Urinary bladder (tissue), 3 donors: ENCODE measurements at regions not wholly inside any gene's neighbourhood (a gene's known extent, or its start where the extent isn't known, plus 50 kb on each side); places are given as distances from the start of the nearest gene placed in this dataset.
"Not testable (repeated sequence)": the region's sequence is repeated elsewhere in the genome, so short reads cannot be mapped to it uniquely, and the experiment has no call there.

Source experiments
- DNase-seq: peaks from one replicate; pipeline ENCODE4 v3.0.0-alpha.2; 2015; ENCODE audit errors: extremely low spot score
- H3K27ac ChIP-seq: one replicate; pipeline ENCODE4 v1.5.1; 2013; ENCODE audit warnings: low read depth, mild to moderate bottlenecking, moderate library complexity
- H3K36me3 ChIP-seq: one replicate; pipeline ENCODE4 v1.6.1; 2013; ENCODE audit warnings: mild to moderate bottlenecking, moderate library complexity; ENCODE audit not compliant: insufficient read depth
- H3K4me1 ChIP-seq: one replicate; pipeline ENCODE4 v1.6.1; 2013; ENCODE audit warnings: mild to moderate bottlenecking, moderate library complexity; ENCODE audit not compliant: insufficient read depth
- H3K4me3 ChIP-seq: one replicate; pipeline ENCODE4 v1.5.1; 2013; ENCODE audit warnings: low read depth, low read length
- WGBS: extraction: QIAGEN DNeasy Blood & Tissue Kit; methylation state at CpG from one replicate; pipeline ENCODE4 v1.1.7; 2013; 5-methylcytosine and 5-hydroxymethylcytosine counted together
- donor health status: healthy with polysubstance abuse.
- donor health status: healthy.

GRCh38 chr2:111453308-111453707, 332.6 kb downstream of the BCL2L11 start:
- H3K4me3 ChIP-seq, H3K27ac ChIP-seq, DNase-seq, H3K36me3 ChIP-seq, H3K4me1 ChIP-seq: not testable (repeated sequence)
- no CpG with 5 or more reads among the region's 2 CpGs for WGBS

GRCh38 chr2:111453816-111454215, 333.1 kb downstream of the BCL2L11 start:
- H3K36me3 ChIP-seq, H3K27ac ChIP-seq, DNase-seq, H3K4me1 ChIP-seq, H3K4me3 ChIP-seq: not testable (repeated sequence)
- WGBS = no CpG with 5 or more reads among the region's 2 CpGs

GRCh38 chr2:111454404-111454803, 333.7 kb downstream of the BCL2L11 start:
- H3K36me3 ChIP-seq, H3K4me1 ChIP-seq, H3K27ac ChIP-seq, H3K4me3 ChIP-seq, DNase-seq: not testable (repeated sequence)
- 33% methylated on average over 1 of the region's 1 CpG for WGBS

- H3K4me1 ChIP-seq, H3K27ac ChIP-seq, H3K4me3 ChIP-seq, DNase-seq, H3K36me3 ChIP-seq: not testable (repeated sequence)
- WGBS = 95% methylated on average over 9 of the region's 9 CpGs
These were observed 334.6 kb downstream of the BCL2L11 start for GRCh38 chr2:111455016-111456015.

- WGBS = 92% methylated on average over 2 of the region's 5 CpGs
- H3K27ac ChIP-seq, H3K4me3 ChIP-seq, DNase-seq, H3K4me1 ChIP-seq, H3K36me3 ChIP-seq: not testable (repeated sequence)
These were observed 336.5 kb downstream of the BCL2L11 start for GRCh38 chr2:111457191-111457590.

- not testable (repeated sequence) for H3K36me3 ChIP-seq, H3K4me1 ChIP-seq, H3K27ac ChIP-seq, H3K4me3 ChIP-seq, DNase-seq
- WGBS = 91% methylated on average over 5 of the region's 5 CpGs
These were observed 340.2 kb downstream of the BCL2L11 start for GRCh38 chr2:111460901-111461300.

- not testable (repeated sequence) for H3K4me3 ChIP-seq, H3K36me3 ChIP-seq, H3K27ac ChIP-seq, DNase-seq, H3K4me1 ChIP-seq
- WGBS = 96% methylated on average over 1 of the region's 1 CpG
These were observed 341.1 kb downstream of the BCL2L11 start for GRCh38 chr2:111461831-111462230.

- not testable (repeated sequence) for H3K4me3 ChIP-seq, DNase-seq, H3K36me3 ChIP-seq, H3K27ac ChIP-seq, H3K4me1 ChIP-seq
- 72% methylated on average over 2 of the region's 2 CpGs for WGBS
These were observed 341.9 kb downstream of the BCL2L11 start for GRCh38 chr2:111462572-111462971.

- H3K36me3 ChIP-seq, H3K4me1 ChIP-seq, H3K27ac ChIP-seq, H3K4me3 ChIP-seq, DNase-seq: not testable (repeated sequence)
- 83% methylated on average over 12 of the region's 13 CpGs for WGBS
These were observed 342.6 kb downstream of the BCL2L11 start for GRCh38 chr2:111463238-111463848.

GRCh38 chr2:111463956-111464355, 343.2 kb downstream of the BCL2L11 start:
- DNase-seq, H3K27ac ChIP-seq, H3K4me1 ChIP-seq, H3K36me3 ChIP-seq, H3K4me3 ChIP-seq: not testable (repeated sequence)
- no CpG with 5 or more reads among the region's 10 CpGs for WGBS

GRCh38 chr2:111464367-111464766, 343.7 kb downstream of the BCL2L11 start:
- not testable (repeated sequence) for H3K36me3 ChIP-seq, DNase-seq, H3K27ac ChIP-seq, H3K4me3 ChIP-seq, H3K4me1 ChIP-seq
- 40% methylated on average over 7 of the region's 10 CpGs for WGBS

- H3K4me1 ChIP-seq, DNase-seq, H3K36me3 ChIP-seq, H3K4me3 ChIP-seq, H3K27ac ChIP-seq: not testable (repeated sequence)
- WGBS = 91% methylated on average over 3 of the region's 3 CpGs
These were observed 344.8 kb downstream of the BCL2L11 start for GRCh38 chr2:111465521-111465920.

GRCh38 chr2:111466744-111467143, 346.0 kb downstream of the BCL2L11 start:
- WGBS = 72% methylated on average over 4 of the region's 4 CpGs
- not testable (repeated sequence) for H3K36me3 ChIP-seq, H3K27ac ChIP-seq, H3K4me3 ChIP-seq, DNase-seq, H3K4me1 ChIP-seq

GRCh38 chr2:111470924-111471323, 350.2 kb downstream of the BCL2L11 start:
- not testable (repeated sequence) for H3K36me3 ChIP-seq, H3K4me3 ChIP-seq, DNase-seq, H3K27ac ChIP-seq, H3K4me1 ChIP-seq
- WGBS = 59% methylated on average over 2 of the region's 2 CpGs
